IMR-90 (cell line): ENCODE measurements at regions not wholly inside any gene's neighbourhood (a gene's known extent, or its start where the extent isn't known, plus 50 kb on each side); places are given as distances from the start of the nearest gene placed in this dataset.

Source experiments
- ATAC-seq: fragments of 200-7000 bp; cut with Tn5 transposase; 2 replicates; pipeline ENCODE4 v1.9.1; 2020; ENCODE audit warnings: low read depth, mild to moderate bottlenecking, moderate library complexity
- BruUV-seq: library from RNA; stranded (reverse); fragments of 400-500 nt; replicated peaks from 2 replicates; lab custom pipeline; 2021; lab: Mats Ljungman, UMichigan
- CTCF ChIA-PET: fragments of 300-600 bp; formaldehyde crosslinking; extraction: SDS; loops from one replicate; lab custom pipeline; 2021; ENCODE audit warnings: antibody characterized with exemption; lab: Yijun Ruan, JAX
- POLR2A ChIA-PET: fragments of 300-600 bp; sonication (Branson Sonifier 250); formaldehyde crosslinking; loops from one replicate; lab custom pipeline; 2022; ENCODE audit warnings: antibody characterized with exemption; ENCODE audit not compliant: unreplicated experiment; lab: Charles Lee
- DNase-seq: peaks from one replicate; pipeline ENCODE4 v3.0.0; 2013
- H2AFZ ChIP-seq: replicated peaks from 2 replicates; pipeline ENCODE3; 2013; ENCODE audit warnings: low read length, mild to moderate bottlenecking; ENCODE audit not compliant: poor library complexity
- H2AK5ac ChIP-seq: 2 replicates; pipeline ENCODE4 v1.6.1; 2013; ENCODE audit warnings: low read depth, low read length, inconsistent platforms
- H2AK9ac ChIP-seq: replicated peaks from 2 replicates; pipeline ENCODE3; 2013; ENCODE audit warnings: mild to moderate bottlenecking, low read depth, low read length, moderate library complexity; ENCODE audit not compliant: poor library complexity
- H2BK120ac ChIP-seq: 2 replicates; pipeline ENCODE4 v1.6.1; 2013; ENCODE audit warnings: low read depth, low read length, inconsistent platforms
- H2BK15ac ChIP-seq: 3 replicates; pipeline ENCODE4 v1.6.1; 2013; ENCODE audit warnings: low read depth, low read length, inconsistent platforms
- H2BK20ac ChIP-seq: 2 replicates; pipeline ENCODE4 v1.6.1; 2013; ENCODE audit warnings: low read depth, mild to moderate bottlenecking, inconsistent platforms, low read length, moderate library complexity
- H2BK5ac ChIP-seq: 2 replicates; pipeline ENCODE4 v1.6.1; 2013; ENCODE audit warnings: mild to moderate bottlenecking, low read depth, low read length, inconsistent platforms; ENCODE audit not compliant: poor library complexity, severe bottlenecking
- H3K14ac ChIP-seq: replicated peaks from 2 replicates; pipeline ENCODE4 v1.6.1; 2013; ENCODE audit warnings: low read depth, low read length, inconsistent platforms
- H3K18ac ChIP-seq: 2 replicates; pipeline ENCODE4 v1.6.1; 2013; ENCODE audit warnings: low read depth, low read length, control low read depth
- H3K23ac ChIP-seq: 2 replicates; pipeline ENCODE4 v1.6.1; 2013; ENCODE audit warnings: low read depth, low read length, inconsistent platforms
- H3K27ac ChIP-seq: 2 replicates; pipeline ENCODE4 v1.5.1; 2013; ENCODE audit warnings: mild to moderate bottlenecking, control low read depth, low read length; ENCODE audit not compliant: insufficient read depth
- H3K27me3 ChIP-seq: 2 replicates; pipeline ENCODE4 v1.6.1; 2013; ENCODE audit warnings: low read length; ENCODE audit not compliant: control insufficient read depth, insufficient read depth
- H3K36me3 ChIP-seq: 2 replicates; pipeline ENCODE4 v1.6.1; 2013; ENCODE audit warnings: low read length, mixed read lengths; ENCODE audit not compliant: control insufficient read depth, insufficient read depth
- H3K4ac ChIP-seq: 2 replicates; pipeline ENCODE4 v1.6.1; 2013; ENCODE audit warnings: low read depth, low read length, inconsistent platforms
- H3K4me1 ChIP-seq: 2 replicates; pipeline ENCODE4 v1.6.1; 2013; ENCODE audit warnings: low read length, mixed read lengths; ENCODE audit not compliant: control insufficient read depth, insufficient read depth
- H3K4me2 ChIP-seq: 2 replicates; pipeline ENCODE4 v1.6.1; 2013; ENCODE audit warnings: low read depth, mild to moderate bottlenecking, control low read depth, low read length, moderate library complexity
- H3K4me3 ChIP-seq: 2 replicates; pipeline ENCODE4 v1.5.1; 2013; ENCODE audit warnings: low read depth, mild to moderate bottlenecking, control low read depth, low read length, moderate library complexity; ENCODE audit not compliant: insufficient read depth
- H3K56ac ChIP-seq: 2 replicates; pipeline ENCODE4 v1.6.1; 2013; ENCODE audit warnings: low read length, inconsistent platforms; ENCODE audit not compliant: insufficient read depth; ENCODE audit errors: extremely low read depth
- H3K79me1 ChIP-seq, 2 experiments: 2 replicates each; pipeline ENCODE4 v1.6.1; 2013; ENCODE audit warnings: low read length in 2 of 2, inconsistent platforms in 1 of 2, low read depth in 1 of 2
- H3K9ac ChIP-seq: 2 replicates; pipeline ENCODE4 v1.6.1; 2013; ENCODE audit warnings: low read depth, low read length, control low read depth
- H3K9me1 ChIP-seq: 2 replicates; pipeline ENCODE4 v1.6.1; 2013; ENCODE audit warnings: low read length, inconsistent platforms; ENCODE audit not compliant: insufficient read depth
- H3K9me3 ChIP-seq: 2 replicates; pipeline ENCODE4 v1.6.1; 2013; ENCODE audit warnings: low read length; ENCODE audit not compliant: control insufficient read depth, insufficient read depth
- H4K20me1 ChIP-seq: 2 replicates; pipeline ENCODE4 v1.6.1; 2013; ENCODE audit warnings: low read length, inconsistent platforms; ENCODE audit not compliant: insufficient read depth
- H4K5ac ChIP-seq: 2 replicates; pipeline ENCODE4 v1.6.1; 2013; ENCODE audit warnings: mild to moderate bottlenecking, low read depth, low read length, control low read depth
- H4K8ac ChIP-seq, 2 experiments: 2 replicates each; pipeline ENCODE4 v1.6.1; 2013; ENCODE audit warnings: low read depth in 2 of 2, low read length in 2 of 2, control low read depth in 1 of 2, inconsistent platforms in 1 of 2
- H4K91ac ChIP-seq: 2 replicates; pipeline ENCODE4 v1.6.1; 2013; ENCODE audit warnings: low read depth, low read length, inconsistent platforms; ENCODE audit not compliant: insufficient read depth
- BHLHE40 ChIP-seq: fragments of 150-350 bp; IDR thresholded peaks from 2 replicates; pipeline ENCODE4 v1.6.1; 2016; ENCODE audit warnings: mild to moderate bottlenecking, low read depth, low read length
- CEBPB ChIP-seq: IDR thresholded peaks from 2 replicates; pipeline ENCODE4 v1.6.1; 2012; ENCODE audit warnings: low read depth, low read length, improper control_type of control experiment
- CHD1 ChIP-seq: IDR thresholded peaks from 2 replicates; pipeline ENCODE4 v1.6.1; 2012; ENCODE audit warnings: low read depth, low read length, improper control_type of control experiment
- CTCF ChIP-seq: conservative IDR thresholded peaks from 2 replicates; pipeline ENCODE4 v1.5.1; 2012; ENCODE audit warnings: mild to moderate bottlenecking, low read depth, low read length, improper control_type of control experiment
- FOS ChIP-seq: fragments of 150-350 bp; IDR thresholded peaks from 2 replicates; pipeline ENCODE4 v1.6.1; 2016; ENCODE audit warnings: low read depth, low read length
- MAFK ChIP-seq: IDR thresholded peaks from 2 replicates; pipeline ENCODE4 v1.6.1; 2012; ENCODE audit warnings: low read depth, low read length, improper control_type of control experiment
- MAZ ChIP-seq: IDR thresholded peaks from 2 replicates; pipeline ENCODE4 v1.6.1; 2012; ENCODE audit warnings: low read depth, mild to moderate bottlenecking, low read length, improper control_type of control experiment, moderate library complexity, borderline replicate concordance
- MXI1 ChIP-seq: IDR thresholded peaks from 2 replicates; pipeline ENCODE4 v1.6.1; 2012; ENCODE audit warnings: low read depth, mild to moderate bottlenecking, low read length, moderate library complexity, borderline replicate concordance
- NFE2L2 ChIP-seq: fragments of 150-350 bp; IDR thresholded peaks from 2 replicates; pipeline ENCODE4 v1.6.1; 2016; ENCODE audit warnings: low read depth, mild to moderate bottlenecking, low read length
- POLR2A ChIP-seq: IDR thresholded peaks from 2 replicates; pipeline ENCODE4 v1.6.1; 2012; ENCODE audit warnings: mild to moderate bottlenecking, low read depth, low read length
- RAD21 ChIP-seq: IDR thresholded peaks from 2 replicates; pipeline ENCODE4 v1.6.1; 2012; ENCODE audit warnings: low read length, improper control_type of control experiment
- RCOR1 ChIP-seq: IDR thresholded peaks from 2 replicates; pipeline ENCODE4 v1.6.1; 2012; ENCODE audit warnings: mild to moderate bottlenecking, low read length, improper control_type of control experiment; ENCODE audit not compliant: insufficient replicate concordance
- RFX5 ChIP-seq: IDR thresholded peaks from 2 replicates; pipeline ENCODE4 v1.8.0; 2012; ENCODE audit warnings: low read depth, mild to moderate bottlenecking, low read length, moderate library complexity
- SMC3 ChIP-seq: fragments of 150-350 bp; IDR thresholded peaks from 2 replicates; pipeline ENCODE4 v1.6.1; 2016; ENCODE audit warnings: low read depth, mild to moderate bottlenecking, antibody characterized with exemption, low read length, moderate library complexity
- USF2 ChIP-seq: fragments of 150-350 bp; IDR thresholded peaks from 2 replicates; pipeline ENCODE4 v1.6.1; 2017; ENCODE audit warnings: mild to moderate bottlenecking, antibody characterized with exemption, low read length, low read depth
- WGBS, 2 experiments: methylation state at CpG; one replicate each; pipeline versions ENCODE4 v1.1.5 to v1.1.7; 2013; ENCODE audit warnings: missing lambda C conversion rate in 2 of 2; ENCODE audit not compliant: insufficient read length in 1 of 2; ENCODE audit errors: extremely low coverage in 2 of 2; 5-methylcytosine and 5-hydroxymethylcytosine counted together
- dilution Hi-C: fragments of 300-500 bp; cut with HindIII; formaldehyde crosslinking; loops from one replicate; pipeline ENCODE4 v1.14.3; 2018; ENCODE audit warnings: low sequenced_read_pairs; ENCODE audit not compliant: unreplicated experiment
- in situ Hi-C: fragments of 300-500 bp; cut with MboI; formaldehyde crosslinking; loops from 3 replicates; pipeline ENCODE4 v1.14.3; 2019; ENCODE audit warnings: low sequenced_read_pairs, inconsistent platforms, mixed read lengths
- intact Hi-C: fragments of 100-400 bp; cut with micrococcal nuclease; formaldehyde crosslinking; loops from 2 replicates; pipeline ENCODE4 v1.10.0; 2022

- 0 out of 2 replicates have a peak overlapping the region, but pooled peaks have one; percentile 0 for H2BK120ac ChIP-seq
- H3K14ac ChIP-seq, result no peak overlapping the region
- H3K36me3 ChIP-seq, result peaks cover 2% of the 10 kb centered on the region; the same call in 1 of the 2 replicates
- H3K9me3 ChIP-seq, result no peaks in the 10 kb centered on the region
- H2BK20ac ChIP-seq, result no peak overlapping the region
- peak overlapping the region; percentile 54 for H2BK5ac ChIP-seq
- no peak overlapping the region for H3K4ac ChIP-seq
- no peak overlapping the region for H3K9ac ChIP-seq
- H3K27ac ChIP-seq, result no peak overlapping the region
- peaks cover 24% of the 10 kb centered on the region for H3K4me1 ChIP-seq
- H4K8ac ChIP-seq, result no peak overlapping the region
- intact Hi-C loops (no loop called here), dilution Hi-C loops (no loop called here), in situ Hi-C loops (no loop called here)
- no peaks in the 10 kb centered on the region for H3K27me3 ChIP-seq
- no peak for TF ChIP-seq POLR2A
- TF ChIP-seq FOS, result no peak
- no peak for TF ChIP-seq MXI1
- TF ChIP-seq NFE2L2, result no peak
- TF ChIP-seq MAZ, result no peak
- TF ChIP-seq SMC3, result no peak
- TF ChIP-seq BHLHE40, result no peak
- TF ChIP-seq RCOR1, result no peak
- no peak for TF ChIP-seq CHD1
- no peak for TF ChIP-seq MAFK
- TF ChIP-seq CEBPB, result no peak
- no peak for TF ChIP-seq CTCF
- no peak for TF ChIP-seq RFX5
- TF ChIP-seq USF2, result no peak
- no peak for TF ChIP-seq RAD21
- H3K79me1 ChIP-seq, result peaks cover 0 to 70% of the 10 kb centered on the region in 2 experiments; a peak in 2 of 4 replicates
- H3K4me2 ChIP-seq, result 0 out of 2 replicates have a peak overlapping the region, but pooled peaks have one; percentile 7
- no peak overlapping the region for H2BK15ac ChIP-seq
- no peak overlapping the region for H4K5ac ChIP-seq
- DNase-seq, result no peak
- H2AK5ac ChIP-seq, result peak overlapping the region; percentile 31; the same call in 1 of the 2 replicates
- no peak overlapping the region for H2AFZ ChIP-seq
- H4K20me1 ChIP-seq, result peaks cover 75% of the 10 kb centered on the region
- no TSS peak for BruUV-seq
- no peak overlapping the region for H2AK9ac ChIP-seq
- H4K91ac ChIP-seq, result no peak overlapping the region
- CTCF ChIA-PET, result interaction anchor here (0.6 kb wide), 1 partner anchor 37 kb away, joined by 3 read pairs; no protein-coding TSS in a partner anchor
- peak overlapping the region; percentile 9; the same call in 1 of the 2 replicates for H3K23ac ChIP-seq
- 100% methylated on average over 1 of the region's 1 CpG; no CpG with 5 or more reads in 1 of the 2 experiments for WGBS, 2 experiments
- no peak overlapping the region for H3K4me3 ChIP-seq
- POLR2A ChIA-PET, result no interaction called here
- H3K9me1 ChIP-seq, result peaks cover 16% of the 10 kb centered on the region
- ATAC-seq, result no peak
- H3K56ac ChIP-seq, result no peak overlapping the region; the same call in 1 of the 2 replicates
- H3K18ac ChIP-seq, result peak overlapping the region; percentile 32; the same call in 1 of the 2 replicates
Measured at GRCh38 chr6:56806368-56806767, 148.5 kb upstream of the BEND6 start.
